DMS79 treated with DMSO at 0.1 percent for 48 hours (cell line): ENCODE measurements at regions not wholly inside any gene's neighbourhood (a gene's known extent, or its start where the extent isn't known, plus 50 kb on each side); places are given as distances from the start of the nearest gene placed in this dataset.

Experiments used
- DNase-seq: peaks from one replicate; lab custom pipeline; 2025; lab: John Stamatoyannopoulos, UW

- DNase-seq = no peak
Observed at GRCh38 chr12:67797185-67797741, 148.7 kb downstream of the DYRK2 start.

- no peak for DNase-seq
Observed at GRCh38 chr12:67797753-67798152, 149.2 kb downstream of the DYRK2 start.

- no peak for DNase-seq
Observed at GRCh38 chr12:67798768-67799167, 150.2 kb downstream of the DYRK2 start.

- DNase-seq = no peak
Observed at GRCh38 chr12:67802731-67803130, 154.2 kb downstream of the DYRK2 start.

- DNase-seq = no peak
Observed at GRCh38 chr12:67803278-67803993, 154.9 kb downstream of the DYRK2 start.

GRCh38 chr12:67804168-67804567 is 155.6 kb downstream of the DYRK2 start:
- no peak for DNase-seq

GRCh38 chr12:67807814-67808213 is 159.3 kb downstream of the DYRK2 start:
- DNase-seq = no peak

- DNase-seq = no peak
Observed at GRCh38 chr12:67810166-67810565, 161.6 kb downstream of the DYRK2 start.

GRCh38 chr12:67811437-67812361 is 163.2 kb downstream of the DYRK2 start:
- DNase-seq = no peak

GRCh38 chr12:67813456-67813904 is 164.9 kb downstream of the DYRK2 start:
- DNase-seq = no peak

GRCh38 chr12:67816269-67816668 is 167.7 kb downstream of the DYRK2 start:
- DNase-seq = no peak

GRCh38 chr12:67818459-67818903 is 169.9 kb downstream of the DYRK2 start:
- no peak for DNase-seq

GRCh38 chr12:67819902-67820301 is 169.3 kb upstream of the IFNG-AS1 start:
- no peak for DNase-seq

GRCh38 chr12:67820694-67821093 is 168.6 kb upstream of the IFNG-AS1 start:
- DNase-seq = no peak

GRCh38 chr12:67822826-67823225 is 166.4 kb upstream of the IFNG-AS1 start:
- no peak for DNase-seq

- DNase-seq = no peak
Observed at GRCh38 chr12:67826148-67826547, 163.1 kb upstream of the IFNG-AS1 start.

- DNase-seq = no peak
Observed at GRCh38 chr12:67826946-67827720, 162.1 kb upstream of the IFNG-AS1 start.

- no peak for DNase-seq
Observed at GRCh38 chr12:67827820-67828383, 161.3 kb upstream of the IFNG-AS1 start.

GRCh38 chr12:67829896-67830295 is 159.4 kb upstream of the IFNG-AS1 start:
- no peak for DNase-seq

- no peak for DNase-seq
Observed at GRCh38 chr12:67832155-67832554, 157.1 kb upstream of the IFNG-AS1 start.

GRCh38 chr12:67833602-67834001 is 155.6 kb upstream of the IFNG-AS1 start:
- no peak for DNase-seq

GRCh38 chr12:67837876-67838275 is 151.4 kb upstream of the IFNG-AS1 start:
- DNase-seq = no peak
